Type B pancreatic cell (in vitro differentiated cells): ENCODE measurements at regions not wholly inside any gene's neighbourhood (a gene's known extent, or its start where the extent isn't known, plus 50 kb on each side); places are given as distances from the start of the nearest gene placed in this dataset.
"Not testable (repeated sequence)": the region's sequence is repeated elsewhere in the genome, so short reads cannot be mapped to it uniquely, and the experiment has no call there.

ENCODE experiments used
- DNase-seq: peaks from one replicate; pipeline ENCODE4 v3.0.0; 2021; ENCODE audit warnings: mixed read lengths; ENCODE audit not compliant: unreplicated experiment; ENCODE audit errors: extremely low spot score
- H3K27ac Mint-ChIP-seq: 2 replicates; pipeline ENCODE4 v1.8.0; 2021; ENCODE audit warnings: mild to moderate bottlenecking, mixed read lengths
- H3K27me3 Mint-ChIP-seq: 2 replicates; pipeline ENCODE4 v1.8.0; 2021; ENCODE audit warnings: mixed read lengths
- H3K36me3 Mint-ChIP-seq: 2 replicates; pipeline ENCODE4 v1.8.0; 2021; ENCODE audit warnings: mixed read lengths
- H3K4me1 Mint-ChIP-seq: one replicate; pipeline ENCODE4 v1.8.0; 2021; ENCODE audit warnings: mixed read lengths; ENCODE audit not compliant: unreplicated experiment
- H3K4me3 Mint-ChIP-seq: 2 replicates; pipeline ENCODE4 v1.8.0; 2021; ENCODE audit warnings: mild to moderate bottlenecking, mixed read lengths
- H3K9me3 Mint-ChIP-seq: 2 replicates; pipeline ENCODE4 v1.8.0; 2021; ENCODE audit warnings: mixed read lengths
- TF ChIP-seq, protein P1 (sequence below): fragments of 200-600 bp; sonication (generic); conservative IDR thresholded peaks from 2 replicates; pipeline ENCODE4 v1.5.0; 2021; ENCODE audit warnings: antibody characterized with exemption, mild to moderate bottlenecking

DNA sequence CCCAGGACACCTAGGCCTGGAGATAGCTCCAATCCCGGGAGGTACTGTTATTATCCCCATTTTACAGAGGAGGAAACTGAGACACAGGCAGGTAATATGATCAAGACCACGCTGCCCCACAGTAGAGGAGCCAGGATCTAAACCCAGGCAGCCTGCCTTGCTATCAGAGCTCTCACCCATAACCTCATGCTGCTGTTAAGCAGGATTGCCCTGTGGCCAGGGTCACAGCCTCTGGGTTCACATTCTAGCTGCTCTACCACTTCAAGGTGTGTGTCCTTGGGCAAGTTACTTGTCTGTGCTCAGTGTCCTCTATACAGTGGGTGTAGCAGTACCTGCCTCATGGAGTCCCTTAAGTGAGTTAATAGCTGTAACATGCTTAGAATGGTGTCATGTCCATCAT, 1015.3 kb downstream of the KCNJ18 start:
- TF ChIP-seq, protein P1, sequence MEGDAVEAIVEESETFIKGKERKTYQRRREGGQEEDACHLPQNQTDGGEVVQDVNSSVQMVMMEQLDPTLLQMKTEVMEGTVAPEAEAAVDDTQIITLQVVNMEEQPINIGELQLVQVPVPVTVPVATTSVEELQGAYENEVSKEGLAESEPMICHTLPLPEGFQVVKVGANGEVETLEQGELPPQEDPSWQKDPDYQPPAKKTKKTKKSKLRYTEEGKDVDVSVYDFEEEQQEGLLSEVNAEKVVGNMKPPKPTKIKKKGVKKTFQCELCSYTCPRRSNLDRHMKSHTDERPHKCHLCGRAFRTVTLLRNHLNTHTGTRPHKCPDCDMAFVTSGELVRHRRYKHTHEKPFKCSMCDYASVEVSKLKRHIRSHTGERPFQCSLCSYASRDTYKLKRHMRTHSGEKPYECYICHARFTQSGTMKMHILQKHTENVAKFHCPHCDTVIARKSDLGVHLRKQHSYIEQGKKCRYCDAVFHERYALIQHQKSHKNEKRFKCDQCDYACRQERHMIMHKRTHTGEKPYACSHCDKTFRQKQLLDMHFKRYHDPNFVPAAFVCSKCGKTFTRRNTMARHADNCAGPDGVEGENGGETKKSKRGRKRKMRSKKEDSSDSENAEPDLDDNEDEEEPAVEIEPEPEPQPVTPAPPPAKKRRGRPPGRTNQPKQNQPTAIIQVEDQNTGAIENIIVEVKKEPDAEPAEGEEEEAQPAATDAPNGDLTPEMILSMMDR, result no peak
- no peak overlapping the region for H3K27ac Mint-ChIP-seq
- DNase-seq, result no peak
- peaks cover 19% of the 10 kb centered on the region for H3K9me3 Mint-ChIP-seq
- no peaks in the 10 kb centered on the region for H3K36me3 Mint-ChIP-seq
- no peaks in the 10 kb centered on the region for H3K27me3 Mint-ChIP-seq
- no peak overlapping the region for H3K4me3 Mint-ChIP-seq
- no peaks in the 10 kb centered on the region for H3K4me1 Mint-ChIP-seq

DNA sequence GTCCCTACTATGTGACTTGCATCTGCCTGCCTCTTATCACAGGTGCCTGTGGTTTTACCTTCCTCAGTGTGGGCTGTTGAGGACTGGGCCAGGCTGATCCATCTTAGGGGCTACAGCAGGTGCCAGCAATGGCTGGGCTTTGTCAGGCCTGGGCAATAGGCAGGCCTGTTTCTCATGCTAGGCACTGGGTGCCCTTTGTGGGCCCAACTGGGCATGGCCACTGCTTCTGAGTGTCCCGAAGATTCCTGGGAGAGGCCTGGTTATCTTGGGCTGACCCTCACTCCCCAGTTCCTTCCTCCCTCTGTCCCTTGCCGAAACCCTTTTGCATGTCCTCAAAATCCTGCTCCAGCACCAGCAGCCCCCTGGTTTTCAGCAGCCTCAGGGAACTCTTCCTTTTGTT, 1024.9 kb downstream of the KCNJ18 start:
- H3K4me1 Mint-ChIP-seq, result no peaks in the 10 kb centered on the region
- DNase-seq, result no peak
- H3K27ac Mint-ChIP-seq, result no peak overlapping the region
- H3K9me3 Mint-ChIP-seq, result peaks cover 15% of the 10 kb centered on the region
- H3K36me3 Mint-ChIP-seq, result no peaks in the 10 kb centered on the region
- no peak overlapping the region for H3K4me3 Mint-ChIP-seq
- TF ChIP-seq, protein P1, result no peak
- no peaks in the 10 kb centered on the region for H3K27me3 Mint-ChIP-seq

DNA sequence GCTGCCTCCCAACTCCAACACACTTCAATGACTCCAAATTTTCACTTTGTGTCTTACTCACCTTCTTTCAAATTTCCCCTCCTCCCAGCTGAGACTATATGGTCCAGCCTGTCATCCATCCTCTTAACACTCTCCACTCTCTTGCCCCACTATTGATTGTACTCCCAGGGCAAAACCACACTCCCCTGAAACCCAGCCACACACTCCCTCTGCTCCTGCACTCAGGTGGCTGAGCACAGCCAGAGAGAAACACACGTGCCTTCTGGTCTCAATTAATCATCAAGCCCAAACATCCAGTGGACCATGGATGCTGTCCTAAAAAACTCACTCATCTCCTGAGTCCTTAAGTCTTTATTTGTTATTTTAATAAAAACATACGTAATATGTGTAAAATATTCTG, 1026.4 kb downstream of the KCNJ18 start:
- Mint-ChIP-seq H3K4me3 (no peak overlapping the region), H3K9me3 (peaks cover 11% of the 10 kb centered on the region), H3K27ac (no peak overlapping the region), H3K36me3 (no peaks in the 10 kb centered on the region), H3K27me3 (no peaks in the 10 kb centered on the region), H3K4me1 (no peaks in the 10 kb centered on the region)
- DNase-seq, result no peak
- TF ChIP-seq, protein P1, result no peak

DNA sequence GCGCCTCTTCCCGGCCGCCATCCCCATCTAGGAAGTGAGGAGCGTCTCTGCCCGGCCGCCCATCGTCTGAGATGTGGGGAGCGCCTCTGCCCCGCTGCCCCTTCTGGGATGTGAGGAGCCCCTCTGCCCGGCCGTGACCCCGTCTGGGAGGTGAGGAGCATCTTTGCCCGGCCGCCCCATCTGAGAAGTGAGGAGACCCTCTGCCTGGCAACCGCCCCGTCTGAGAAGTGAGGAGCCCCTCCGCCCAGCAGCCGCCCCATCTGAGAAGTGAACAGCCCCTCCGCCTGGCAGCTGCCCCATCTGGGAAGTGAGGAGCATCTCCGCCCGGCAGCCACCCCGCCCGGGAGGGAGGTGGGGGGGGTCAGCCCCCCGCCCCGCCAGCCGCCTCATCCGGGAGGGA, 1048.7 kb downstream of the KCNJ18 start:
- H3K27ac Mint-ChIP-seq, H3K9me3 Mint-ChIP-seq, H3K27me3 Mint-ChIP-seq, H3K4me1 Mint-ChIP-seq, H3K4me3 Mint-ChIP-seq, H3K36me3 Mint-ChIP-seq: not testable (repeated sequence)
- peak; percentile 48 for DNase-seq
